Mesenteric fat pad (tissue), 1 donor: ENCODE measurements at regions not wholly inside any gene's neighbourhood (a gene's known extent, or its start where the extent isn't known, plus 50 kb on each side); places are given as distances from the start of the nearest gene placed in this dataset.
"Not testable (repeated sequence)": the region's sequence is repeated elsewhere in the genome, so short reads cannot be mapped to it uniquely, and the experiment has no call there.

ENCODE experiments used
- DNase-seq: peaks from one replicate; pipeline ENCODE4 v3.0.0-alpha.2; 2020; ENCODE audit warnings: low spot score
- donor health status: DM: yes; HTN: yes; CAD: no.

DNA sequence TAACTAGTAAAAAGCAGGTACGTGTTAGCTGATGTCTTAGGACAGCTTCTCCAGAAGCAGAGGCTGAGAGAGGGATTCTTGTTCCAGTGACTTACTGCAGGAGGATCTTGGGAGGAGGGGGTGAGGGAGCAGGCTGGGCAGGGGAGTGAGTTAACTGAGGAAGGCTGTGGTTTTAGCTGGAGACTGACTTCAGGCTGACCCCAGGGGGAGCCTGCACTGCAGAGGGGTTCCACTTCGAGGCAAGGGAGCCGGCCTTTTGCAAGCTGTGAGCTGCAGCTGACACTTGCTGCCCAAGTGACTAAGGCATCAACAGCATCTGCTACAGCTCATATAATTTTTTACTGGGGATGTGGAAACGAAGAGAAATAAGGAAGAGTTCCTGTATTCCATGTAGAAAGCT, 50.4 kb upstream of the SOD1 start:
- no peak for DNase-seq

DNA sequence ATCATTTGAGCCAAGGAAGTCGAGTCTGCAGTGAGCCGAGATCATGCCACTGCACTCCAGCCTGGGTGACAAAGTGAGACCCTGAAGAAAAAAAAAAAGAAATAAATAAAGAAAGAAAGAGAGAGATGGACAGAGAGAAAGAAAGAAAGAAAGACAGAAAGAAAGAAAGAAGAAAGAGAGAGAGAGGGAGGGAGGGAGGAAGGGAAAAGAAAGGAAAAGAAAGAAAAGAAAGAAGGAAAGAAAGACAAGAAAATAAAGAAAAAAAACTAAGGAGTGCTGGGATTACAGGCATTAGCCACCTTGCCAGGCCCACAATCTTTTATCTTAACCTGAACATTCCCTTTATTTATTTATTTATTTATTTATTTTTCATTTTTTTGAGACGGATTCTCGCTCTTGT, 51.7 kb upstream of the SOD1 start:
- no peak for DNase-seq

DNA sequence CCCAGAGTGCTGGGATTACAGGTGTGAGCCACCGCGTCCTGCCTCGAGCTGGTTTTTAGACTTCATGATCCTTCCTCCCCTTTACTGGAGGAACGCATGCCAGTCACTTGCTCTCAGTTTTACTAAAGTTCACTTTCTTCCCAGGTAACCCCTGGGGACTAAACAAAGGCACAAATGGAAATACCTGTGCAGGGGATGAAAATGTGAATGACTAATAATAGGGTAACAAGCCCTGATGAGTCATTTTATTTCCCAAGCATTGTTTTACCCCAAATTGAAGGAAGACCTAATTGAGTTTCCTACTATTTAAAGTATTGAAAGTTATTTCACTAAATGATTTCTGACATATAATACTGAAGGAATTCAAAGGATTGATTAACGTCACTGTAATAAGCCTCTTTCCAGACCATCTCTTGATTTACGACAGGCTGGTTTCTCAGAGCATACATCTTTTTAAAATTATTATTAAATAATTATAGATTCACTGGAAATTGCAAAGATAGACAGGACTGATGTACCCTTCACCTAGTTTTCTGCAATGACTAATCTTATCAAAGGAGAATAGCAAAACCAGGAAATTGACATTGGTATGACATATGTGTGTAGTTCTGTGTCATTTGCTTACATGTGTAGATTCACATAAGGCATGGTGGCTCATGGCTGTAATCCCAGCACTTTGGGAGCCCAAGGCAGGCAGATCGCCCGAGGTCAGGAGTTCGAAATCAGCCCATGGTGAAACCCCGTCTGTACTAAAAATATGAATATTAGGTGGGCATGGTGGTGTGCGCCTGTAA, 53.2 kb upstream of the SOD1 start:
- DNase-seq, result no peak

DNA sequence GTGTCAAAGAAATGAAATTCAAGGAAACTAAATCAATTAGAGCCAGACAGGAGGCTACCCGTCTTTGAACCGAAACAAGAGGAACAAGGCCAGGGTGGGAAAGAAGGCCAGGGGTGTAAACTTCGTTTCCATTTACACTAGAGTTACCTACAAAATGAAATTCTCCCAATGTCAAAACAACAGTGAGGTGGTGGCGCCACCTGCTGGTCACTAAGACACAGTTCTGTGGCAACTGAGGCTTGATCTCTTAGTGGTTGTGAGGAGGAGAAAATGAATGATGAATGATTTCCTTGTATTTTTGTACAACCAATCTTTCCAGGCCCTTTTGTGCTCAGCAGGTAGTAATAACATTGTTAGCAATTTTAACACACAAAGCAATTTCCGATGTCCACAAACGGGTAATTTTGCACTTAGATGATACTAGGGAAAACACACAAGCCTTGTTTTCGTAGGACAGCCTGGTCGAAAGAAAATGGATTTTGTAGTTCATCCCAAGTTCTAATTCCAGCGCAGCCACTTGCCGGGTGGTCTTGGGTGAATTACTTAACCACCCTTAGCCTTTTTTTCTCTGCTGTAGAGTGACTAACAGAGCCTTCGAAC, 54.8 kb upstream of the SOD1 start:
- DNase-seq, result no peak

DNA sequence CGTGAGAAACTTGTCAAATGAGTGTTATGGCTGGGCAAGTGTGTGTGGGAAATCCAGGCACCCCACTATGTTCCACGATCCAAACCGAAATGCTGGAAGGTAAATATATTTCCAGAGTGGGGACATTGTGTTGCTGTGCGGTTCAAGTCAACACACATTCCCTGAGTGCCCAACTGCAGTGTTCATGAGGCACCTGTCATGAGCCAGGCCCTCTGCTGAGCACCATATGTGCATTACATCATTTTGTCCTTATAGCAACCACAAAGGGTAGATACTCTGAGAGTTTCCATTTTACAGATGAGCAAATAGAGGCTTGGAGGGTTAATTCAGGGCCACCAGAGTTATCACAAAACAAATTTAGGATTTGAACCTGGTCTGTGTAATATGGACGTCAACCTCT, 59.9 kb upstream of the SOD1 start:
- no peak for DNase-seq

DNA sequence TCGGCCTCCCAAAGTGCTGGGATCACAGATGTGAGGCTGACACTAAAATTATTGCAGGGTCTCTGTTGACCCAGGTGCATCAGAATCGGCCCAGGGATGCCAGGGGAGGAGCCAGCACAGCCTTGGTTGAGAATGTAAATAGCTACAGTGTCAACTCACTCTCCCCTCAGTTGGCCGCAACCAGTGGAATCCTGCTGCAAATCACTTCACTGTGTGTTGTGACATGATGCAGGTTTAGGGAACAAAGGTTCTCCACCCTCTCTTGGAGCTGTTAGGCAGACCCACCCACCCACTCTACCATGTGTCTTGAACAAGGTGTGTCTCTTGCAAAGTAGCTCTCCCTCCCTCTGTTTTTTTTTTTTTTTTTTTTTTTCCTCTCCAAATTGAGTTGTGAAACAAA, 60.5 kb upstream of the SOD1 start:
- DNase-seq, result no peak

DNA sequence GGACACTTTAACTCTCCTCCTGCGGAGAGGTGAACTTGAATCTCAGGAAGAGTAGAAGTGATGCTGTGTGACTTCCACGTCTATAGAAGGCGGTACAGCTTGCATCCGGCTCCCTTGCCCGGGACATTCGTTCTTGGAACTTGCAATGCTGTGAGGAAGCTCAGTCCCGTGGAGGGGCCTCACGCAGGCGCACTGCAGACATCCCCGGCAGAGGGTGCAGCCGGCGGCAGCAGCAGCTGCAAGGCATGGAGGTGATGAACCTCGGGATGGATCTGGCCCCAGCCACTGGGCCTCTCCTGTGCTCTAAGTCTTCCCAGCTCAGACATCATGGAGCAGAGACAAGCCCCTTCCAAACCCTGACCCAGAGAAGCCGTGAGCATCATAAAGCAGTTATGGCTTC, 61.8 kb upstream of the SOD1 start:
- no peak for DNase-seq

- DNase-seq, result no peak
These were observed 63.4 kb upstream of the SOD1 start for GRCh38 chr21:31596055-31596454.

DNA sequence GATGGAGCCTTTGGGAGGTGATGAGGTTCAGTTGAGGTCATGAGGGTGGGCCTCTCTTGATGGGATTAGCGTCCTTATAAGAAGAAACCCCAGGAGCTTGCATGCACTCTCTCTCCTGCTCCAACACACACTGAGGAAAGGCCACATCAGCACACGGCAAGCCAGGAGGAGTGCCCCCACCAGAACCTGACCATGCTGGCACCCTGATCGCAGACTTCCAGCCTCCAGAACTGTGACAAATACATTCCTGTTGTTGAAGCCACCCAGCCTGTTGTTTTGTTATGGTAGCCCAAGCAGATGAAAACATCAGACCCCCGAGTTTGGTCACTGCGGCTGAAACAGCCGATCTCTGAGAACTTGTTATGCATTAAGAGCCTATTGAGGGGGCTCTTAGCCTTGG, 64.8 kb upstream of the SOD1 start:
- no peak for DNase-seq

GRCh38 chr21:31594279-31594678, 65.2 kb upstream of the SOD1 start:
- no peak for DNase-seq

DNA sequence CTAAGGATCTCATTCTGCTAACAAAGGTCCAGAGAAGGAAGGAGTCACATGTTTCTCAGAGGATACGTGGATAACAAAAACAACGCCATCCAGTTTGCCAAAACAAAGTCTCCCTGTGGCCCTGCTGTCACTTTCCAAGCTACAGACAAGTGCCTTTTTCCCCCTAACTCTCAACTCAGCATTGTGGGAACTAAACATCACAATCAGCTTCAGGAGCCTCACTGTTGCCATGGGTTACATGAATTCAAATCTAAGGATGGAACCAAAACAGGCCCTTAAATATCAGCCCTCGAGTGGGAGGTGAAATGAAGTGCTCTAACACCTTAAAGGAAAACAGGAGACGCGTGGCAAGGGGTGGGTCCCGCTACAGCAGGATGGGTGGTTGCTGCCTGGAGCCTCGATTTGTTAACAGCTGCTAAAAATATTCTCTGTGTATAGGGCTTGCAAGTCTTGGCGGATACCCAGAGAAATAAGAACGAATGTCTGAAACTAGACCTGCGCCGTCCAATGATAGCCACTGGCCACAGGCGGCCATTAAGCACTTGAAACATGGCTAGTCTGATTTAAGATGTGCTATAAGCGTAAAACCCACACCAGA, 66.4 kb upstream of the SOD1 start:
- no peak for DNase-seq

DNA sequence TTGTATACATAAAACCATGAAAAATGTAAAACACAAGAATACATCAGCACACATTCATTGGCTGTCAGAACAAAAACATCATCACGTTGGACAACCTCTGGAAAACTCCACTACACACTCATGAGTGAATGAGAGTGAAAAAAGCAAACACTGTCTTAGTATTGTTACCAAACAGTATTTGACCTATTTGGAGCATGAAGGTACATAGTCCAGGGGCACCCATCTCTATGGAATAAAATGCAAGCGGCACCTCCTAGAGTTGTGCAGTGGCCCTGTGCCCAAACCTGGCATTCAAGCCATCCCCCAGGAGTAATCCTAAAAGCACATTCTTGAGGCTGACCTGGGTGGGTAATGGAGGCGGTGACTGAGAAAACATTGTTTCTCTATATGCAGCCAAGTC, 67.0 kb upstream of the SOD1 start:
- DNase-seq, result no peak

DNA sequence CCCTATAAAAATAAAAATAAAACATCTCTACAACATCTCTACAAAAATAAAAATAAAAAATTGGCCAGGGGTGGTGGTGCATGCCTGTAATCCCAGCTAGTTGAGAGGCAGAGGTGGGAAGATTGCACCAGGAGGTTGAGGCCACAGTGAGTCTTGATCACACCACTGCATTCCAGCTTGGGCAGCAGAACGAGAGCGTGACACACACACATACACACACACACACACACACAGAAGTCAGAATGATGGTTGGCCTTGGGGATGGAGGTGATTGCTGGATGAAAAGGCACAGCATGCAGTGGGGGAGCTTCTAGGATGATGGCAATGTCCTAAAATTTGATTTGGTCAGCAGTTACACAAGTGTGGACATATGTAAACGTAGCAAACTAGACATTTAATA, 69.7 kb upstream of the SOD1 start:
- no peak for DNase-seq

- DNase-seq, result no peak
These were observed 73.4 kb upstream of the SOD1 start for GRCh38 chr21:31586118-31586517.

- DNase-seq, result not testable (repeated sequence)
These were observed 75.6 kb upstream of the SOD1 start for GRCh38 chr21:31583937-31584336.

- no peak for DNase-seq
These were observed 76.0 kb upstream of the SOD1 start for GRCh38 chr21:31583498-31583897.

DNA sequence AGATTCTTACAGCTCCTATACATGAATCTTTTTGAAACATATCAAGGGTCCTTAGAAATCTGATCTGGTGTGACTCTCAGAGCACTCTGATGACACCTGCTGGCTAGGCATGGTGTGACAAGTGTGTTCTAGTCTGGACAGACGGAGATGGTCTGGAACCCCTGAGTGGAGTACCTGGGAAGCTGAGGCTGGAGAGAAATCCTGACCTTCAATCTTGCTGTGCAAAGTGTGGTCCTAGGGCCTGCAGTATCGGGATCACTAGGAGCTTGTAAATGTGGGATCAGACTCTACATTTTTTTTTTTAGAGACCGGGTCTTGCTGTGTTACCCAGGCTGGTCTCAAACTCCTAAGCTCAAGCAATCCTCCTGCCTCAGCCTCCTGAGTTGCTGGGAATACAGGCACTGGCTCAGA, 78.6 kb upstream of the SOD1 start:
- no peak for DNase-seq

DNA sequence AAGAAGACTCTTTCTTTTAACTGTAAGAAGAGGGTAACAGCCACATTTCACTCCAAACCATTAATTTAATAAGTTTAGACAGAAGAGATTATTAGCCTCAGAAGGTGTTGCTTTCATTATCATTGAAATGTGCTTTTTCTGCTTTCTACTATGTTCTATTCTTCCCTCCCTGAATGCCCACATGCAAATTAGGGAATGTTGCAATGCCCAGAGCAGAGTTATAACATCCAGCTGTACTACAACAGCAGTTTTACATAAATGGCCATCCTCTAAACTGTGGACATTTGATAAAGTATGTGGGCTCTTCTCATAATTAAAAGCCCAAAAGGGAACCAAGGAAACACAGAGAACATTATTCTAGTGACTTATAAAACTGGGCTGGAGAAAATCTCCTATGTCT, 82.2 kb upstream of the SOD1 start:
- no peak for DNase-seq

DNA sequence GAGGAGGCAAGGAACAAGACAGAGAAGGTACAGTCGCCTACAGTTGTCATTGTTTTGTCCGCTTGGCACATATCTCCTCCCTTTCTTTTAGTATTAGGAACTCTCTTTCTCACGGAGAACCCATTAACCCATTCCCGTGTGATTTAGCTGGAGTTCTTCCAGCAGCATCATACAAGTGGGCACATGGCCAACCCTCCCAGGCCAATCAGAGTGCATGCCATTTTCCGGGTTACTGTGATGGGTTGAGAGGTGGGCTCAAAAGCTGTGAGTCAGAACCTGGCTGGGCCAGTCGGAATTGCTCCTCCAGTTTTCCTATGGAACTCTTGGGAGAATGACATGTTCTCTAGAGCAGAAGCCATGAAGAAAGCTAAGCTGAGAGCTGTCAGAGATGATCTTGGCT, 83.1 kb upstream of the SOD1 start:
- DNase-seq, result no peak

DNA sequence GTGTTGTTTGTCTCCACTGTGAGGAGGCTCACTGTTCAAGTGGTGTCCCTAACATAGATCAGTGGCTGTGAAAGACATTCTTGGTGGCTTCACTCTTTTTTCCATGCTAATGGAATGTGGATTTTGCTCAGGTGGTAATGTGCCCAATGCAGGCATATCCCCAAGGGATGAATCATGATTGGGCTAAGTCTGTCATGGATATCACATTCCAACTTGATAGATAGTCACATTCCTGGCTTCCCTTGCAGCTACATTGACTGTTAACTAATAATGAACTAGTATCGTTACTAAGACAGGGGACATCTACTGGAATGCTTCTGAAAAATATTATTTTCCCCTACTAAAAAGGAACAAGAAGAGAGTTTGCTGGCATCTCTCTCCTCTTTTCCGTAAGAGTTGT, 86.3 kb upstream of the SOD1 start:
- no peak for DNase-seq

DNA sequence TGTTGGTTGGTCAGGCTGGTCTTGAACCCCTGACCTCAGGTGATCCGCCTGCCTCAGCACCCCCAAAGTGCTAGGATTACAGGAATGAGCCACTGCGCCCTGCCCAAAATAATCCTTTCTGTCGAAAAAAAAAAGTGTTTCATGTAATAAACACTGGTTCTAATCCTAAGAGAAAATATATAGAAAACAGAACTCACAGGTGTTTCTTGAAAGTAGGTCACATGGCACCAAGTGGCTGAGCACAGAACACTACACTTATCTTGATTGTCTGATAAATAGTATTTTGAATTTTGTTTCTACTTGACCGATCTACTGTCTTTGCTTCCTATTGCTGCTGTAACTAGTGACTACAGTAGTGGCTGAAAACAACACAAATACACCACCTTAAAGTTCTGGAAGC, 87.6 kb upstream of the SOD1 start:
- DNase-seq, result no peak

GRCh38 chr21:31570824-31571566, 88.5 kb upstream of the SOD1 start:
- DNase-seq, result no peak
